GM23338 (cell line): ENCODE measurements at regions not wholly inside any gene's neighbourhood (a gene's known extent, or its start where the extent isn't known, plus 50 kb on each side); places are given as distances from the start of the nearest gene placed in this dataset.
A peak's percentile ranks its signal among the peaks of the same experiment; 100 is the strongest.

Source experiments
- ATAC-seq: fragments of 200-7000 bp; cut with Tn5 transposase; 3 replicates; pipeline ENCODE4 v1.9.1; 2020
- DNase-seq: peaks from one replicate; pipeline ENCODE4 v3.0.0-alpha.2; 2015; ENCODE audit warnings: low spot score
- H2AFZ ChIP-seq: fragments of 200-600 bp; sonication (generic); 2 replicates; pipeline ENCODE4 v1.8.0; 2016; ENCODE audit warnings: antibody characterized with exemption, mild to moderate bottlenecking, moderate library complexity
- H3F3A ChIP-seq: fragments of 200-600 bp; sonication (generic); replicated peaks from 2 replicates; pipeline ENCODE4 v1.8.0; 2017; ENCODE audit warnings: antibody characterized with exemption, mixed run types, low read depth
- H3K27ac ChIP-seq: fragments of 200-600 bp; sonication (generic); 2 replicates; pipeline ENCODE4 v1.6.1; 2016; ENCODE audit warnings: low read depth
- H3K27me3 ChIP-seq: fragments of 200-600 bp; sonication (generic); 2 replicates; pipeline ENCODE4 v1.8.0; 2016; ENCODE audit warnings: mild to moderate bottlenecking, mixed run types, moderate library complexity; ENCODE audit not compliant: insufficient read depth
- H3K36me3 ChIP-seq: fragments of 200-600 bp; sonication (generic); 2 replicates; pipeline ENCODE4 v1.8.0; 2016; ENCODE audit warnings: mild to moderate bottlenecking; ENCODE audit not compliant: insufficient read depth
- H3K4me1 ChIP-seq: fragments of 200-600 bp; sonication (generic); 2 replicates; pipeline ENCODE4 v1.8.0; 2016; ENCODE audit warnings: mild to moderate bottlenecking, moderate library complexity; ENCODE audit not compliant: insufficient read depth
- H3K4me2 ChIP-seq: fragments of 200-600 bp; sonication (generic); 2 replicates; pipeline ENCODE4 v1.7.1; 2017; ENCODE audit warnings: mixed run types
- H3K4me3 ChIP-seq: fragments of 200-600 bp; sonication (generic); 2 replicates; pipeline ENCODE4 v1.6.1; 2016; ENCODE audit warnings: mixed run types
- H3K79me2 ChIP-seq: fragments of 200-600 bp; sonication (generic); replicated peaks from 2 replicates; pipeline ENCODE4 v1.8.0; 2017; ENCODE audit warnings: mild to moderate bottlenecking; ENCODE audit not compliant: insufficient read depth
- H3K9me2 ChIP-seq: fragments of 200-600 bp; sonication (generic); 2 replicates; pipeline ENCODE4 v1.8.0; 2017; ENCODE audit not compliant: insufficient read depth
- H4K20me1 ChIP-seq: fragments of 200-600 bp; sonication (generic); replicated peaks from 2 replicates; pipeline ENCODE4 v1.8.0; 2017; ENCODE audit warnings: mild to moderate bottlenecking; ENCODE audit not compliant: insufficient read depth
- H3K27ac Mint-ChIP-seq: 2 replicates; pipeline ENCODE4 v1.8.0; 2020; ENCODE audit warnings: inconsistent platforms, mild to moderate bottlenecking, moderate library complexity, mixed read lengths
- H3K27me3 Mint-ChIP-seq: 3 replicates; pipeline ENCODE4 v1.8.0; 2022; ENCODE audit warnings: low read depth, mild to moderate bottlenecking, moderate library complexity, mixed read lengths, inconsistent platforms; ENCODE audit not compliant: insufficient read depth, poor library complexity
- H3K36me3 Mint-ChIP-seq: 3 replicates; pipeline ENCODE4 v1.8.0; 2021; ENCODE audit warnings: low read depth, mild to moderate bottlenecking, inconsistent platforms, moderate library complexity, mixed read lengths
- H3K4me1 Mint-ChIP-seq: 3 replicates; pipeline ENCODE4 v1.8.0; 2020; ENCODE audit warnings: mild to moderate bottlenecking, inconsistent platforms, mixed read lengths
- H3K4me3 Mint-ChIP-seq: 3 replicates; pipeline ENCODE4 v1.8.0; 2021; ENCODE audit warnings: moderate library complexity, mild to moderate bottlenecking, inconsistent platforms, mixed read lengths
- H3K9me3 Mint-ChIP-seq: 3 replicates; pipeline ENCODE4 v1.8.0; 2020; ENCODE audit warnings: moderate library complexity, mild to moderate bottlenecking, inconsistent platforms, mixed read lengths
- CREB1 ChIP-seq: fragments of 250-450 bp; sonication (Bioruptor Pico); IDR thresholded peaks from 2 replicates; pipeline ENCODE4 v1.5.0; 2020; ENCODE audit warnings: low read depth, mild to moderate bottlenecking, moderate library complexity
- EZH2phosphoT487 ChIP-seq: fragments of 200-600 bp; sonication (generic); IDR thresholded peaks from one replicate; pipeline ENCODE4 v1.8.1; 2018; ENCODE audit warnings: antibody characterized with exemption; ENCODE audit not compliant: unreplicated experiment
- JUNB ChIP-seq: IDR thresholded peaks from one replicate; pipeline ENCODE4 v1.6.1; 2016; ENCODE audit warnings: antibody characterized with exemption; ENCODE audit not compliant: unreplicated experiment
- NANOG ChIP-seq: IDR thresholded peaks from 2 replicates; pipeline ENCODE4 v1.6.1; 2016; ENCODE audit warnings: antibody characterized with exemption, borderline replicate concordance
- POLR2AphosphoS5 ChIP-seq: IDR thresholded peaks from 2 replicates; pipeline ENCODE4 v1.6.1; 2016; ENCODE audit warnings: antibody characterized with exemption, low read depth
- REST ChIP-seq: IDR thresholded peaks from one replicate; pipeline ENCODE4 v1.6.1; 2018; ENCODE audit warnings: antibody characterized with exemption; ENCODE audit not compliant: unreplicated experiment
- ZNF462 ChIP-seq: fragments of 250-450 bp; sonication (Bioruptor Pico); IDR thresholded peaks from 2 replicates; pipeline ENCODE4 v1.5.0; 2020; ENCODE audit warnings: mild to moderate bottlenecking, moderate library complexity

- no peak overlapping the region for H3K27ac ChIP-seq
- H3F3A ChIP-seq = no peaks in the 10 kb centered on the region
- ATAC-seq = no peak
- peaks cover 9% of the 10 kb centered on the region for H3K4me1 Mint-ChIP-seq
- no peak overlapping the region for H3K27ac Mint-ChIP-seq
- H4K20me1 ChIP-seq = no peaks in the 10 kb centered on the region
- H3K79me2 ChIP-seq = no peaks in the 10 kb centered on the region
- 0 out of 2 replicates have a peak overlapping the region, but pooled peaks have one; percentile 1 for H2AFZ ChIP-seq
- H3K4me1 ChIP-seq = peaks cover 10% of the 10 kb centered on the region
- no peaks in the 10 kb centered on the region for H3K36me3 ChIP-seq
- no peak overlapping the region for H3K4me2 ChIP-seq
- no peaks in the 10 kb centered on the region for H3K27me3 ChIP-seq
- no peak overlapping the region for H3K4me3 Mint-ChIP-seq
- H3K9me3 Mint-ChIP-seq = no peaks in the 10 kb centered on the region
- H3K36me3 Mint-ChIP-seq = no peaks in the 10 kb centered on the region
- no peak overlapping the region for H3K4me3 ChIP-seq
- TF ChIP-seq ZNF462 (CRISPR knock-in tag) = no peak
- no peak for TF ChIP-seq CREB1
- TF ChIP-seq JUNB = no peak
- TF ChIP-seq POLR2AphosphoS5 = no peak
- TF ChIP-seq EZH2phosphoT487 = no peak
- no peak for TF ChIP-seq REST
- TF ChIP-seq NANOG = no peak
- H3K27me3 Mint-ChIP-seq = peaks cover 8% of the 10 kb centered on the region
- DNase-seq = no peak
- H3K9me2 ChIP-seq = no peaks in the 10 kb centered on the region
Measured at GRCh38 chr1:226479474-226479873, 69.1 kb upstream of the STUM start.
